WTC11 (cell line): ENCODE measurements at regions not wholly inside any gene's neighbourhood (a gene's known extent, or its start where the extent isn't known, plus 50 kb on each side); places are given as distances from the start of the nearest gene placed in this dataset.
A peak's percentile ranks its signal among the peaks of the same experiment; 100 is the strongest.

Source experiments
- ATAC-seq: fragments of 200-7000 bp; cut with Tn5 transposase; 2 replicates; pipeline ENCODE4 v1.10.0; 2021; ENCODE audit warnings: mild to moderate bottlenecking, moderate library complexity
- CTCF ChIA-PET: fragments of 300-600 bp; sonication (Branson Sonifier 250); formaldehyde crosslinking; loops from one replicate; lab custom pipeline; 2021; ENCODE audit warnings: antibody characterized with exemption; lab: Charles Lee
- POLR2A ChIA-PET: fragments of 350-600 bp; sonication (Branson Sonifier 250); formaldehyde crosslinking; loops from one replicate; lab custom pipeline; 2021; ENCODE audit warnings: antibody characterized with exemption; lab: Charles Lee
- DNase-seq: peaks from one replicate; pipeline ENCODE4 v3.0.0; 2021; ENCODE audit warnings: low spot score
- H3K27ac Mint-ChIP-seq: 2 replicates; pipeline ENCODE4 v1.8.0; 2021; ENCODE audit warnings: mixed read lengths
- H3K27me3 Mint-ChIP-seq: 2 replicates; pipeline ENCODE4 v1.8.0; 2021; ENCODE audit warnings: low read depth, mild to moderate bottlenecking, moderate library complexity, mixed read lengths
- H3K36me3 Mint-ChIP-seq: 2 replicates; pipeline ENCODE4 v1.8.0; 2021; ENCODE audit warnings: mixed read lengths
- H3K4me1 Mint-ChIP-seq: 2 replicates; pipeline ENCODE4 v1.8.0; 2022; ENCODE audit warnings: mixed read lengths
- H3K4me3 Mint-ChIP-seq: 2 replicates; pipeline ENCODE4 v1.8.0; 2021; ENCODE audit warnings: mild to moderate bottlenecking, moderate library complexity, mixed read lengths
- H3K9me3 Mint-ChIP-seq: 2 replicates; pipeline ENCODE4 v1.8.0; 2021; ENCODE audit warnings: mixed read lengths
- CTCF ChIP-seq: fragments of 200-600 bp; IDR thresholded peaks from 2 replicates; pipeline ENCODE4 v1.8.0; 2022; ENCODE audit warnings: antibody characterized with exemption
- KAT7 ChIP-seq: sonication (generic); formaldehyde crosslinking; IDR thresholded peaks from 2 replicates; pipeline ENCODE4 v1.8.1; 2023; ENCODE audit warnings: missing genetic modification reagents, mild to moderate bottlenecking, borderline replicate concordance
- RELA ChIP-seq: sonication (generic); formaldehyde crosslinking; IDR thresholded peaks from 2 replicates; pipeline ENCODE4 v1.8.1; 2022; ENCODE audit warnings: missing genetic modification reagents, mild to moderate bottlenecking, borderline replicate concordance
- ZNF219 ChIP-seq: sonication (generic); formaldehyde crosslinking; IDR thresholded peaks from 2 replicates; pipeline ENCODE4 v1.8.0; 2023; ENCODE audit warnings: missing genetic modification reagents, mild to moderate bottlenecking, borderline replicate concordance
- ZNF317 ChIP-seq: sonication (generic); formaldehyde crosslinking; IDR thresholded peaks from 2 replicates; pipeline ENCODE4 v1.8.1; 2023; ENCODE audit warnings: low read depth, mild to moderate bottlenecking, moderate library complexity, missing genetic modification reagents, borderline replicate concordance
- ZNF423 ChIP-seq: fragments of 250-450 bp; sonication (Bioruptor Pico); IDR thresholded peaks from 2 replicates; pipeline ENCODE4 v2.1.2; 2022; ENCODE audit warnings: mild to moderate bottlenecking, moderate library complexity
- ZNF671 ChIP-seq: fragments of 250-450 bp; sonication (Bioruptor Pico); IDR thresholded peaks from 2 replicates; pipeline ENCODE4 v1.8.0; 2021; ENCODE audit warnings: mild to moderate bottlenecking
- ZSCAN18 ChIP-seq: fragments of 250-450 bp; sonication (Bioruptor Pico); IDR thresholded peaks from 2 replicates; pipeline ENCODE4 v2.1.2; 2022; ENCODE audit warnings: mild to moderate bottlenecking, moderate library complexity
- TF ChIP-seq, protein P1 (sequence below): sonication (generic); formaldehyde crosslinking; IDR thresholded peaks from 2 replicates; pipeline ENCODE4 v1.8.1; 2022; ENCODE audit warnings: low read depth, mild to moderate bottlenecking, moderate library complexity, missing genetic modification reagents, borderline replicate concordance
- TF ChIP-seq, protein P2 (sequence below): sonication (generic); formaldehyde crosslinking; conservative IDR thresholded peaks from 2 replicates; pipeline ENCODE4 v1.8.1; 2023; ENCODE audit warnings: mild to moderate bottlenecking, low read depth, missing genetic modification reagents, moderate library complexity
- TF ChIP-seq, protein P3 (sequence below): sonication (generic); formaldehyde crosslinking; IDR thresholded peaks from 2 replicates; pipeline ENCODE4 v1.8.0; 2023; ENCODE audit warnings: missing genetic modification reagents
- TF ChIP-seq, protein P4 (sequence below): sonication (generic); formaldehyde crosslinking; IDR thresholded peaks from 2 replicates; pipeline ENCODE4 v1.8.0; 2023; ENCODE audit warnings: missing genetic modification reagents, mild to moderate bottlenecking, borderline replicate concordance

DNA sequence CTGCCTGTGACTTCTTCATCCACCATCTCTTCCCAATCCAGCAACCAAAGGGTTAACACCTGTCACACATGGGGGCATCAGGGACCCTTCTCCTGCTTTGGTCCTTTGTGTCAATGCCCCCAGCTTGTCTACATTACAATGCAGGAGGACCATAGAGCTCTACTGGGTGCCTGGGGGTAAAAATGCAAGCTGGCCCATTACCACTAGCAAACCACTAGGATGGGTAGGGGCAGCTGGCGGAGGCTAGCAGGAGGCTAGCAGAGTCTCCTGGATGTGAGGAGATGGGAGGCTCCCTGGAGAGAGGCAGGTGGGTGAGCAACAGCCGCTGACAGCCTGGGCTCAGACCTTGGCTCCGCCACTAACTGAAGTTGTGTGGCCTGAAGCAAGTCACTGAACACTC, 153.4 kb upstream of the SKOR2 start:
- H3K36me3 Mint-ChIP-seq = peaks cover 2% of the 10 kb centered on the region; the same call in 1 of the 2 replicates
- H3K27me3 Mint-ChIP-seq = peaks cover 4% of the 10 kb centered on the region
- H3K27ac Mint-ChIP-seq = no peak overlapping the region
- H3K9me3 Mint-ChIP-seq = peaks cover 5% of the 10 kb centered on the region; the same call in 1 of the 2 replicates
- ChIA-PET POLR2A (no interaction called here), CTCF (interaction anchor here (0.6 to 1.4 kb wide), 4 partner anchors 127 to 200 kb away, joined by 3 to 6 read pairs (median 3); no protein-coding TSS in a partner anchor)
- H3K4me3 Mint-ChIP-seq = no peak overlapping the region
- ATAC-seq = peak; percentile 57
- TF ChIP-seq, protein P1, sequence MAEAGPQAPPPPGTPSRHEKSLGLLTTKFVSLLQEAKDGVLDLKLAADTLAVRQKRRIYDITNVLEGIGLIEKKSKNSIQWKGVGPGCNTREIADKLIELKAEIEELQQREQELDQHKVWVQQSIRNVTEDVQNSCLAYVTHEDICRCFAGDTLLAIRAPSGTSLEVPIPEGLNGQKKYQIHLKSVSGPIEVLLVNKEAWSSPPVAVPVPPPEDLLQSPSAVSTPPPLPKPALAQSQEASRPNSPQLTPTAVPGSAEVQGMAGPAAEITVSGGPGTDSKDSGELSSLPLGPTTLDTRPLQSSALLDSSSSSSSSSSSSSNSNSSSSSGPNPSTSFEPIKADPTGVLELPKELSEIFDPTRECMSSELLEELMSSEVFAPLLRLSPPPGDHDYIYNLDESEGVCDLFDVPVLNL (CRISPR knock-in tag) = no peak
- peak; percentile 82 for TF ChIP-seq ZNF423
- DNase-seq = no peak
- H3K4me1 Mint-ChIP-seq = peaks cover 27% of the 10 kb centered on the region

- H3K27ac Mint-ChIP-seq = no peak overlapping the region
- H3K9me3 Mint-ChIP-seq = peaks cover 5% of the 10 kb centered on the region; the same call in 1 of the 2 replicates
- peaks cover 2% of the 10 kb centered on the region; the same call in 1 of the 2 replicates for H3K36me3 Mint-ChIP-seq
- CTCF ChIA-PET = interaction anchor here (1.4 kb wide), 1 partner anchor 128 kb away, joined by 6 read pairs; no protein-coding TSS in a partner anchor
- peaks cover 4% of the 10 kb centered on the region for H3K27me3 Mint-ChIP-seq
- no peak overlapping the region for H3K4me3 Mint-ChIP-seq
- DNase-seq = no peak
- TF ChIP-seq, protein P1 (CRISPR knock-in tag) = no peak
- TF ChIP-seq RELA = no peak
- TF ChIP-seq ZSCAN18 (CRISPR knock-in tag) = no peak
- H3K4me1 Mint-ChIP-seq = peaks cover 21% of the 10 kb centered on the region
- POLR2A ChIA-PET = no interaction called here
- ATAC-seq = no peak
Measured at GRCh38 chr18:47403949-47404348, 152.5 kb upstream of the SKOR2 start.

- Mint-ChIP-seq H3K27ac (no peak overlapping the region), H3K4me1 (peaks cover 16% of the 10 kb centered on the region), H3K36me3 (peaks cover 2% of the 10 kb centered on the region; the same call in 1 of the 2 replicates), H3K27me3 (peaks cover 4% of the 10 kb centered on the region), H3K4me3 (no peak overlapping the region), H3K9me3 (peaks cover 5% of the 10 kb centered on the region; the same call in 1 of the 2 replicates)
- DNase-seq = no peak
- ChIA-PET POLR2A (no interaction called here), CTCF (no interaction called here)
- no peak for ATAC-seq
- TF ChIP-seq CTCF = no peak
- TF ChIP-seq, protein P2, sequence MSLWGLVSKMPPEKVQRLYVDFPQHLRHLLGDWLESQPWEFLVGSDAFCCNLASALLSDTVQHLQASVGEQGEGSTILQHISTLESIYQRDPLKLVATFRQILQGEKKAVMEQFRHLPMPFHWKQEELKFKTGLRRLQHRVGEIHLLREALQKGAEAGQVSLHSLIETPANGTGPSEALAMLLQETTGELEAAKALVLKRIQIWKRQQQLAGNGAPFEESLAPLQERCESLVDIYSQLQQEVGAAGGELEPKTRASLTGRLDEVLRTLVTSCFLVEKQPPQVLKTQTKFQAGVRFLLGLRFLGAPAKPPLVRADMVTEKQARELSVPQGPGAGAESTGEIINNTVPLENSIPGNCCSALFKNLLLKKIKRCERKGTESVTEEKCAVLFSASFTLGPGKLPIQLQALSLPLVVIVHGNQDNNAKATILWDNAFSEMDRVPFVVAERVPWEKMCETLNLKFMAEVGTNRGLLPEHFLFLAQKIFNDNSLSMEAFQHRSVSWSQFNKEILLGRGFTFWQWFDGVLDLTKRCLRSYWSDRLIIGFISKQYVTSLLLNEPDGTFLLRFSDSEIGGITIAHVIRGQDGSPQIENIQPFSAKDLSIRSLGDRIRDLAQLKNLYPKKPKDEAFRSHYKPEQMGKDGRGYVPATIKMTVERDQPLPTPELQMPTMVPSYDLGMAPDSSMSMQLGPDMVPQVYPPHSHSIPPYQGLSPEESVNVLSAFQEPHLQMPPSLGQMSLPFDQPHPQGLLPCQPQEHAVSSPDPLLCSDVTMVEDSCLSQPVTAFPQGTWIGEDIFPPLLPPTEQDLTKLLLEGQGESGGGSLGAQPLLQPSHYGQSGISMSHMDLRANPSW (CRISPR knock-in tag) = no peak
- TF ChIP-seq, protein P3, sequence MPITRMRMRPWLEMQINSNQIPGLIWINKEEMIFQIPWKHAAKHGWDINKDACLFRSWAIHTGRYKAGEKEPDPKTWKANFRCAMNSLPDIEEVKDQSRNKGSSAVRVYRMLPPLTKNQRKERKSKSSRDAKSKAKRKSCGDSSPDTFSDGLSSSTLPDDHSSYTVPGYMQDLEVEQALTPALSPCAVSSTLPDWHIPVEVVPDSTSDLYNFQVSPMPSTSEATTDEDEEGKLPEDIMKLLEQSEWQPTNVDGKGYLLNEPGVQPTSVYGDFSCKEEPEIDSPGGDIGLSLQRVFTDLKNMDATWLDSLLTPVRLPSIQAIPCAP = no peak
Measured at GRCh38 chr18:47403317-47403716, 151.9 kb upstream of the SKOR2 start.

- H3K27me3 Mint-ChIP-seq = peaks cover 4% of the 10 kb centered on the region
- POLR2A ChIA-PET = interaction anchor here (0.6 kb wide), 1 partner anchor 195 kb away, joined by 3 read pairs; no protein-coding TSS in a partner anchor
- DNase-seq (no peak), ATAC-seq (no peak)
- H3K27ac Mint-ChIP-seq = no peak overlapping the region
- H3K9me3 Mint-ChIP-seq = no peaks in the 10 kb centered on the region
- no peak overlapping the region for H3K4me3 Mint-ChIP-seq
- H3K4me1 Mint-ChIP-seq = peaks cover 6% of the 10 kb centered on the region
- CTCF ChIA-PET = no interaction called here
- no peaks in the 10 kb centered on the region for H3K36me3 Mint-ChIP-seq
- TF ChIP-seq ZNF671 (CRISPR knock-in tag) = no peak
- no peak for TF ChIP-seq ZNF317 (CRISPR knock-in tag)
- TF ChIP-seq, protein P4, sequence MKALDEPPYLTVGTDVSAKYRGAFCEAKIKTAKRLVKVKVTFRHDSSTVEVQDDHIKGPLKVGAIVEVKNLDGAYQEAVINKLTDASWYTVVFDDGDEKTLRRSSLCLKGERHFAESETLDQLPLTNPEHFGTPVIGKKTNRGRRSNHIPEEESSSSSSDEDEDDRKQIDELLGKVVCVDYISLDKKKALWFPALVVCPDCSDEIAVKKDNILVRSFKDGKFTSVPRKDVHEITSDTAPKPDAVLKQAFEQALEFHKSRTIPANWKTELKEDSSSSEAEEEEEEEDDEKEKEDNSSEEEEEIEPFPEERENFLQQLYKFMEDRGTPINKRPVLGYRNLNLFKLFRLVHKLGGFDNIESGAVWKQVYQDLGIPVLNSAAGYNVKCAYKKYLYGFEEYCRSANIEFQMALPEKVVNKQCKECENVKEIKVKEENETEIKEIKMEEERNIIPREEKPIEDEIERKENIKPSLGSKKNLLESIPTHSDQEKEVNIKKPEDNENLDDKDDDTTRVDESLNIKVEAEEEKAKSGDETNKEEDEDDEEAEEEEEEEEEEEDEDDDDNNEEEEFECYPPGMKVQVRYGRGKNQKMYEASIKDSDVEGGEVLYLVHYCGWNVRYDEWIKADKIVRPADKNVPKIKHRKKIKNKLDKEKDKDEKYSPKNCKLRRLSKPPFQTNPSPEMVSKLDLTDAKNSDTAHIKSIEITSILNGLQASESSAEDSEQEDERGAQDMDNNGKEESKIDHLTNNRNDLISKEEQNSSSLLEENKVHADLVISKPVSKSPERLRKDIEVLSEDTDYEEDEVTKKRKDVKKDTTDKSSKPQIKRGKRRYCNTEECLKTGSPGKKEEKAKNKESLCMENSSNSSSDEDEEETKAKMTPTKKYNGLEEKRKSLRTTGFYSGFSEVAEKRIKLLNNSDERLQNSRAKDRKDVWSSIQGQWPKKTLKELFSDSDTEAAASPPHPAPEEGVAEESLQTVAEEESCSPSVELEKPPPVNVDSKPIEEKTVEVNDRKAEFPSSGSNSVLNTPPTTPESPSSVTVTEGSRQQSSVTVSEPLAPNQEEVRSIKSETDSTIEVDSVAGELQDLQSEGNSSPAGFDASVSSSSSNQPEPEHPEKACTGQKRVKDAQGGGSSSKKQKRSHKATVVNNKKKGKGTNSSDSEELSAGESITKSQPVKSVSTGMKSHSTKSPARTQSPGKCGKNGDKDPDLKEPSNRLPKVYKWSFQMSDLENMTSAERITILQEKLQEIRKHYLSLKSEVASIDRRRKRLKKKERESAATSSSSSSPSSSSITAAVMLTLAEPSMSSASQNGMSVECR (CRISPR knock-in tag) = no peak
- no peak for TF ChIP-seq ZNF219 (CRISPR knock-in tag)
- TF ChIP-seq KAT7 (CRISPR knock-in tag) = no peak
Measured at GRCh38 chr18:47399475-47399874, 148.0 kb upstream of the SKOR2 start.
